ENCODE measurements at regions not wholly inside any gene's neighbourhood (a gene's known extent, or its start where the extent isn't known, plus 50 kb on each side); places are given as distances from the start of the nearest gene placed in this dataset.

- Mint-ChIP-seq H3K4me3 (peak overlapping the region; percentile 86 to 92), H3K9me3 (no peaks in the 10 kb centered on the region), H3K36me3 (no peaks in the 10 kb centered on the region), H3K4me1 (peaks cover 5 to 7% of the 10 kb centered on the region in 2 donors), H3K27ac (peak overlapping the region; percentile 72), H3K27me3 (peaks cover 25 to 29% of the 10 kb centered on the region in 2 donors)
- ATAC-seq (replicated peaks), result peak; percentile 66
- peak; percentile 39 for DNase-seq
Measured at GRCh38 chr6:138692978-138693909, 80.3 kb upstream of the CCDC28A start.

- Mint-ChIP-seq H3K9me3 (no peaks in the 10 kb centered on the region), H3K4me3 (no peak overlapping the region), H3K4me1 (peaks cover 5 to 8% of the 10 kb centered on the region in 2 donors), H3K27ac (no peak overlapping the region), H3K27me3 (peaks cover 26 to 29% of the 10 kb centered on the region in 2 donors), H3K36me3 (no peaks in the 10 kb centered on the region)
- DNase-seq, result no peak
- no peak for ATAC-seq (replicated peaks)
Measured at GRCh38 chr6:138695193-138695592, 78.4 kb upstream of the CCDC28A start.

- H3K4me1 Mint-ChIP-seq, result peaks cover 3 to 7% of the 10 kb centered on the region in 2 donors
- DNase-seq (no peak), ATAC-seq (replicated peaks) (no peak)
- H3K27me3 Mint-ChIP-seq, result peaks cover 8 to 23% of the 10 kb centered on the region in 2 donors
- peaks cover 0 to 3% of the 10 kb centered on the region in 2 donors for H3K36me3 Mint-ChIP-seq
- H3K9me3 Mint-ChIP-seq, result peaks cover 7 to 10% of the 10 kb centered on the region in 2 donors
- H3K4me3 Mint-ChIP-seq, result no peak overlapping the region
- no peak overlapping the region for H3K27ac Mint-ChIP-seq
Measured at GRCh38 chr6:138714493-138714892, 59.1 kb upstream of the CCDC28A start.

GRCh38 chr6:138716013-138716412, 57.6 kb upstream of the CCDC28A start:
- Mint-ChIP-seq H3K4me3 (no peak overlapping the region), H3K9me3 (peaks cover 7 to 10% of the 10 kb centered on the region in 2 donors), H3K27ac (no peak overlapping the region), H3K36me3 (peaks cover 0 to 3% of the 10 kb centered on the region in 2 donors), H3K4me1 (peaks cover 8 to 13% of the 10 kb centered on the region in 2 donors), H3K27me3 (peaks cover 8 to 15% of the 10 kb centered on the region in 2 donors)
- ATAC-seq (replicated peaks) (no peak), DNase-seq (no peak)

- Mint-ChIP-seq H3K36me3 (peaks cover 0 to 3% of the 10 kb centered on the region in 2 donors), H3K9me3 (peaks cover 7 to 10% of the 10 kb centered on the region in 2 donors)
Measured at GRCh38 chr6:138716971-138717665, 56.5 kb upstream of the CCDC28A start.

GRCh38 chr6:138719011-138719635, 54.4 kb upstream of the CCDC28A start:
- peaks cover 0 to under 1% of the 10 kb centered on the region in 2 donors for H3K27me3 Mint-ChIP-seq
- H3K27ac Mint-ChIP-seq, result peak overlapping the region; percentile 3
- no peaks in the 10 kb centered on the region for H3K36me3 Mint-ChIP-seq
- peaks cover 15 to 34% of the 10 kb centered on the region in 2 donors for H3K4me1 Mint-ChIP-seq
- peaks cover 0 to 6% of the 10 kb centered on the region in 2 donors for H3K9me3 Mint-ChIP-seq
- H3K4me3 Mint-ChIP-seq, result peak overlapping the region in 1 of 2 donors; percentile 22
- DNase-seq, result no peak
- peak; percentile 59 to 62 for ATAC-seq (replicated peaks)

More at GRCh38 chr6:138716971-138717665, 56.5 kb upstream of the CCDC28A start:
- no peak for DNase-seq
- Mint-ChIP-seq H3K27me3 (peaks cover 3 to 6% of the 10 kb centered on the region in 2 donors), H3K4me3 (no peak overlapping the region), H3K27ac (no peak overlapping the region), H3K4me1 (peaks cover 8 to 15% of the 10 kb centered on the region in 2 donors)
- ATAC-seq (replicated peaks), result no peak

GRCh38 chr6:138719744-138720143, 53.8 kb upstream of the CCDC28A start:
- Mint-ChIP-seq H3K4me3 (no peak overlapping the region), H3K36me3 (no peaks in the 10 kb centered on the region), H3K27me3 (no peaks in the 10 kb centered on the region), H3K9me3 (peaks cover 0 to 3% of the 10 kb centered on the region in 2 donors), H3K4me1 (peaks cover 15 to 34% of the 10 kb centered on the region in 2 donors), H3K27ac (peak overlapping the region; percentile 3)
- DNase-seq, result no peak
- peak; percentile 56 to 67 for ATAC-seq (replicated peaks)

GRCh38 chr6:138722425-138723371, 50.9 kb upstream of the CCDC28A start:
- H3K36me3 Mint-ChIP-seq, result no peaks in the 10 kb centered on the region
- no peak for DNase-seq
- peak; percentile 41 to 50 for ATAC-seq (replicated peaks)
- H3K27ac Mint-ChIP-seq, result no peak overlapping the region
- no peaks in the 10 kb centered on the region for H3K27me3 Mint-ChIP-seq
- peaks cover 15 to 34% of the 10 kb centered on the region in 2 donors for H3K4me1 Mint-ChIP-seq
- no peaks in the 10 kb centered on the region for H3K9me3 Mint-ChIP-seq
- no peak overlapping the region for H3K4me3 Mint-ChIP-seq

All from stimulated activated naive B cell treated with anti-CD40 and anti-IgM and Interleukin-4, amounts not matched to agents 10 μg/mL and 1 μg/mL and 100 μg/mL, for 72 hours (primary cell).